ENCODE measurements at regions not wholly inside any gene's neighbourhood (a gene's known extent, or its start where the extent isn't known, plus 50 kb on each side); places are given as distances from the start of the nearest gene placed in this dataset.
"Not testable (repeated sequence)": the region's sequence is repeated elsewhere in the genome, so short reads cannot be mapped to it uniquely, and the experiment has no call there.

- TF ChIP-seq MYNN (CRISPR knock-in tag; IDR thresholded peaks at IDR 0.05; ENCODE audit: low read depth) (no peak), SMAD3 (CRISPR knock-in tag; IDR thresholded peaks at IDR 0.05) (no peak)
These were observed 178.7 kb upstream of the PRSS58 start (continued) for GRCh38 chr7:142436601-142437000.

DNA sequence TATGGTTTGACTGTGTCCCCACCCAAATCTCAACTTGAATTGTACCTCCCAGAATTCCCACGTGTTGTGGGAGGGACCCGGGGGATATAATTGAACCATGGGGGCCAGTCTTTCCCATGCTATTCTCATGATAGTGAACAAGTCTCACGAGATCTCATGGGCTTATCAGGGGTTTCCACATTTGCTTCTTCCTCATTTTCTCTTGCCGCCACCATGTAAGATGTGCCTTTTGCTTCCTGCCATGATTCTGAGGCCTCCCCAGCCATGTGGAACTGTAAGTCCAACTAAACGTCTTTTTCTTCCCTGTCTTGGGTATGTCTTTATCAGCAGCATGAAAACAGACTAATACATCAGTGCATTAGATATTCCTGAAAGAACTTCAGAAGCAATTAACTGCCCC lies 177.7 kb upstream of the PRSS58 start:
- BruUV-seq (replicated peaks); CTCF ChIA-PET (ENCODE audit: low intra/inter-chr PET ratio, low total read pairs); POLR2A ChIA-PET: not testable (repeated sequence)

DNA sequence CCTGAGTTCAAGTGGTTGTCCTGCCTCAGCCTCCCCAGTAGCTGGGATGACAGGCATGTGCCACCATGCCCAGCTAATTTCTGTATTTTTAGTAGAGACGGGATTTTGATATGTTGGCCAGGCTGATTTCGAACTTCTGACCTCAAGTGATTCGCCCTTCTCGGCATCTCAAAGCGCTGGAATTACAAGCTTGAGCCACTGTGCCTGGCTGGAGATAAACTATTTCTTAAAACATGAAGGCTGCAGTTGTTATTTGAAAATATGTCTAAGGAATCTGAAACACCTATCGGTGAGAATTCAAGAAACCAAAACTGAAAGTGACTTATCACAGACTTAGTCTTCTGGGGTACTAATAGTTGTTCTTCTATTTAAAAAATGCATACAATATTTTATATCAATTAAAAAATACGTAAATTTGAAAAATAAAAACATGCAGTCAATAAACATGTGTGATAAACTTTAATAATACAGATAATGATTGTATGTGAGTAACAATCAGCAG lies 176.9 kb upstream of the PRSS58 start:
- Histone ChIP-seq H3K27me3 (ENCODE audit: control insufficient read depth in 1 of 2, insufficient read depth in 2 of 2, low read length in 2 of 2) (no peaks in the 10 kb centered on the region; a peak in 1 of 5 replicates), H3K36me3 (replicated peaks in 1 of 2; ENCODE audit: control insufficient read depth in 1 of 2, insufficient read depth in 2 of 2, low read length in 2 of 2) (no peaks in the 10 kb centered on the region), H2AFZ (ENCODE audit: low read length) (no peak overlapping the region), H3K79me2 (ENCODE audit: insufficient read depth, low read length) (no peaks in the 10 kb centered on the region), H3K4me1 (ENCODE audit: insufficient read depth, low read length) (no peaks in the 10 kb centered on the region), H3K9me3 (ENCODE audit: low read length) (no peaks in the 10 kb centered on the region), H3K27ac (ENCODE audit: extremely low read length, insufficient read depth, low read length) (no peak overlapping the region), H3K4me2 (ENCODE audit: low read depth, low read length) (no peak overlapping the region), H3K9ac (ENCODE audit: insufficient read depth, low read depth, low read length) (no peak overlapping the region), H3K4me3 (replicated peaks in 1 of 3; ENCODE audit: insufficient read depth in 1 of 3, low read depth in 2 of 3, low read length in 3 of 3) (no peak overlapping the region), H4K20me1 (ENCODE audit: insufficient read depth, low read length) (no peaks in the 10 kb centered on the region)
- intact Hi-C loops (cut with micrococcal nuclease; ENCODE audit: unreplicated experiment) (no loop called here), in situ Hi-C loops (cut with HindIII; ENCODE audit: extremely low pct_ligation_motif_present, low pct_unique_long_range_greater_than_20kb) (no loop called here)
- no TSS peak for BruUV-seq (replicated peaks)
- ChIA-PET CTCF (ENCODE audit: low intra/inter-chr PET ratio, low total read pairs) (no interaction called here), POLR2A (no interaction called here)
- no peak for TF ChIP-seq ZNF138 (CRISPR knock-in tag; IDR thresholded peaks at IDR 0.05; ENCODE audit: low read depth)
- no peak for TF ChIP-seq FOXJ3 (CRISPR knock-in tag; IDR thresholded peaks at IDR 0.05; ENCODE audit: borderline replicate concordance)
- TF ChIP-seq ZBTB42 (CRISPR knock-in tag; IDR thresholded peaks at IDR 0.05): no peak
- no peak for TF ChIP-seq ZNF343 (CRISPR knock-in tag; IDR thresholded peaks at IDR 0.05)
- TF ChIP-seq RFXAP (CRISPR knock-in tag; IDR thresholded peaks at IDR 0.05; ENCODE audit: borderline replicate concordance): no peak
- no peak for TF ChIP-seq ZNF124 (CRISPR knock-in tag; IDR thresholded peaks at IDR 0.05)
- TF ChIP-seq TSC22D2 (CRISPR knock-in tag; IDR thresholded peaks at IDR 0.05; ENCODE audit: borderline replicate concordance): no peak
- no peak for TF ChIP-seq CBX2 (IDR thresholded peaks at IDR 0.05; ENCODE audit: low read depth, low read length)
- TF ChIP-seq CBX2 (CRISPR knock-in tag; IDR thresholded peaks at IDR 0.05; ENCODE audit: low read depth): no peak
- TF ChIP-seq KDM4B (CRISPR knock-in tag; IDR thresholded peaks at IDR 0.05): no peak
- TF ChIP-seq ZNF772 (CRISPR knock-in tag; IDR thresholded peaks at IDR 0.05): no peak
- TF ChIP-seq ARNT (IDR thresholded peaks at IDR 0.05): no peak
- DNase-seq (ENCODE audit: low spot score) (no peak), ATAC-seq (no peak), FAIRE-seq (no peak)
- WGBS (ENCODE audit: low lambda C conversion rate): 26% methylated on average over 7 of the region's 7 CpGs

More for the DNA sequence above, 177.7 kb upstream of the PRSS58 start:
- ATAC-seq; DNase-seq (ENCODE audit: low spot score); in situ Hi-C loops (cut with HindIII; ENCODE audit: extremely low pct_ligation_motif_present, low pct_unique_long_range_greater_than_20kb); intact Hi-C loops (cut with micrococcal nuclease; ENCODE audit: unreplicated experiment); H3K9me3 ChIP-seq (ENCODE audit: low read length); H2AFZ ChIP-seq (ENCODE audit: low read length); H3K4me1 ChIP-seq (ENCODE audit: insufficient read depth, low read length); H3K4me2 ChIP-seq (ENCODE audit: low read depth, low read length); FAIRE-seq; H3K36me3 ChIP-seq (replicated peaks in 1 of 2; ENCODE audit: control insufficient read depth in 1 of 2, insufficient read depth in 2 of 2, low read length in 2 of 2); H3K27me3 ChIP-seq (ENCODE audit: control insufficient read depth in 1 of 2, insufficient read depth in 2 of 2, low read length in 2 of 2); H3K4me3 ChIP-seq (replicated peaks in 1 of 3; ENCODE audit: insufficient read depth in 1 of 3, low read depth in 2 of 3, low read length in 3 of 3); H3K9ac ChIP-seq (ENCODE audit: insufficient read depth, low read depth, low read length); H3K27ac ChIP-seq (ENCODE audit: extremely low read length, insufficient read depth, low read length); H3K79me2 ChIP-seq (ENCODE audit: insufficient read depth, low read length); H4K20me1 ChIP-seq (ENCODE audit: insufficient read depth, low read length): not testable (repeated sequence)
- 2% methylated on average over 5 of the region's 5 CpGs for WGBS (ENCODE audit: low lambda C conversion rate)

DNA sequence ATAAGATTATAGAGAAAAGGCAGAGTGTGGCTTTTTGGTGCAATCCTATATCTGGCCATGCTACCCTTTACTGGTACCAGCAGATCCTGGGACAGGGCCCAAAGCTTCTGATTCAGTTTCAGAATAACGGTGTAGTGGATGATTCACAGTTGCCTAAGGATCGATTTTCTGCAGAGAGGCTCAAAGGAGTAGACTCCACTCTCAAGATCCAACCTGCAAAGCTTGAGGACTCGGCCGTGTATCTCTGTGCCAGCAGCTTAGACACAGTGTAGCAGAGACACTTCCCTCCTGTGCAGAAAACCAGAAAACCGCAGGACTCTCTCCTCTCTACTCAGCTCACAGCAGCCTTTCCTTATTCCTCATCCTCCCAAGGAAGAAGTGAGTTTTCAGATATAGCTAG lies 176.3 kb upstream of the PRSS58 start:
- not testable (repeated sequence) for H3K27ac ChIP-seq (ENCODE audit: extremely low read length, insufficient read depth, low read length); ATAC-seq; H3K9ac ChIP-seq (ENCODE audit: insufficient read depth, low read depth, low read length)

More for the DNA sequence above, 176.3 kb upstream of the PRSS58 start:
- CTCF ChIA-PET (ENCODE audit: low intra/inter-chr PET ratio, low total read pairs); DNase-seq (ENCODE audit: low spot score); H2AFZ ChIP-seq (ENCODE audit: low read length); in situ Hi-C loops (cut with HindIII; ENCODE audit: extremely low pct_ligation_motif_present, low pct_unique_long_range_greater_than_20kb); H3K79me2 ChIP-seq (ENCODE audit: insufficient read depth, low read length); H3K27me3 ChIP-seq (ENCODE audit: control insufficient read depth in 1 of 2, insufficient read depth in 2 of 2, low read length in 2 of 2); H3K4me2 ChIP-seq (ENCODE audit: low read depth, low read length); H3K4me3 ChIP-seq (replicated peaks in 1 of 3; ENCODE audit: insufficient read depth in 1 of 3, low read depth in 2 of 3, low read length in 3 of 3); H3K36me3 ChIP-seq (replicated peaks in 1 of 2; ENCODE audit: control insufficient read depth in 1 of 2, insufficient read depth in 2 of 2, low read length in 2 of 2); H4K20me1 ChIP-seq (ENCODE audit: insufficient read depth, low read length); H3K4me1 ChIP-seq (ENCODE audit: insufficient read depth, low read length); intact Hi-C loops (cut with micrococcal nuclease; ENCODE audit: unreplicated experiment); H3K9me3 ChIP-seq (ENCODE audit: low read length); BruUV-seq (replicated peaks); POLR2A ChIA-PET; FAIRE-seq: not testable (repeated sequence)
- 38% methylated on average over 2 of the region's 5 CpGs for WGBS (ENCODE audit: low lambda C conversion rate)
